Transverse colon (tissue), 4 donors: ENCODE measurements at regions not wholly inside any gene's neighbourhood (a gene's known extent, or its start where the extent isn't known, plus 50 kb on each side); places are given as distances from the start of the nearest gene placed in this dataset.

Experiments used
- DNase-seq: peaks from one replicate; pipeline ENCODE4 v3.0.0-alpha.2; 2019
- H3K27ac ChIP-seq, 4 donors: fragments of 200-600 bp; sonication (generic); 2 replicates each; pipeline ENCODE4 v1.5.1; 2016 to 2018; ENCODE audit warnings: inconsistent platforms in 4 of 4
- H3K27me3 ChIP-seq: fragments of 200-600 bp; sonication (generic); 2 replicates; pipeline ENCODE4 v1.5.1; 2017; ENCODE audit warnings: inconsistent platforms
- H3K36me3 ChIP-seq, 4 donors: fragments of 200-600 bp; sonication (generic); 2 replicates each; pipeline ENCODE4 v1.5.1; 2017 to 2019; ENCODE audit warnings: inconsistent platforms in 4 of 4
- H3K4me1 ChIP-seq, 4 donors: fragments of 200-600 bp; sonication (generic); 2 replicates each; pipeline ENCODE4 v1.5.1; 2017 to 2020; ENCODE audit warnings: inconsistent platforms in 4 of 4
- H3K4me3 ChIP-seq, 4 donors: fragments of 200-600 bp; sonication (generic); 1 replicate in 1 of 4; 2 replicates in 3 of 4; pipeline versions ENCODE4 v1.5.1 to v1.6.1; 2017 to 2019; ENCODE audit warnings: inconsistent platforms in 4 of 4
- H3K9me3 ChIP-seq, 2 donors: fragments of 200-600 bp; sonication (generic); 2 replicates each; pipeline ENCODE4 v1.5.1; 2017 to 2019; ENCODE audit warnings: inconsistent platforms in 2 of 2
- CTCF ChIP-seq, 5 experiments: fragments of 200-600 bp in 3 of 5; fragments of 450-650 bp in 2 of 5; sonication (generic) in 3 of 5; IDR thresholded peaks; 1 replicate in 2 of 5; 2 replicates in 3 of 5; pipeline ENCODE4 v1.5.1; 2016 to 2017; ENCODE audit warnings: antibody characterized with exemption in 5 of 5, inconsistent platforms in 3 of 5, mild to moderate bottlenecking in 2 of 5, moderate library complexity in 1 of 5
- EP300 ChIP-seq: sonication (generic); formaldehyde crosslinking; IDR thresholded peaks from one replicate; pipeline ENCODE4 v1.6.1; 2017; ENCODE audit warnings: antibody characterized with exemption, low read depth
- POLR2A ChIP-seq: fragments of 450-650 bp; IDR thresholded peaks from one replicate; pipeline ENCODE4 v1.6.1; 2016; ENCODE audit warnings: antibody characterized with exemption, mild to moderate bottlenecking, moderate library complexity
- POLR2AphosphoS5 ChIP-seq, 3 donors: sonication (generic); formaldehyde crosslinking; IDR thresholded peaks; one replicate each; pipeline ENCODE4 v1.6.1; 2016; ENCODE audit warnings: antibody characterized with exemption in 3 of 3
- WGBS, 2 donors: methylation state at CpG; one replicate each; pipeline ENCODE4 v1.1.5; 2018; ENCODE audit warnings: low coverage in 1 of 2; 5-methylcytosine and 5-hydroxymethylcytosine counted together
- in situ Hi-C, 4 donors: fragments of 200-750 bp; cut with MboI; loops; one replicate each; pipeline versions ENCODE4 v1.15.0 to v1.15.1; 2017; ENCODE audit warnings: low sequenced_read_pairs in 3 of 4, low pct_ligation_motif_present in 1 of 4, low pct_unique_long_range_greater_than_20kb in 1 of 4
- intact Hi-C: fragments of 100-400 bp; cut with DNase I; formaldehyde crosslinking; loops from one replicate; pipeline ENCODE4 v1.15.1; 2023; ENCODE audit warnings: low total_unique reads

GRCh38 chr14:80310938-80311750, 99.8 kb upstream of the DIO2 start:
- H3K27ac ChIP-seq = no peak overlapping the region
- H3K4me3 ChIP-seq = no peak overlapping the region
- intact Hi-C loops = no loop called here
- H3K4me1 ChIP-seq = no peaks in the 10 kb centered on the region
- H3K27me3 ChIP-seq = no peaks in the 10 kb centered on the region
- no peaks in the 10 kb centered on the region for H3K9me3 ChIP-seq
- in situ Hi-C loops = no loop called here
- no peak for DNase-seq
- 74 to 78% methylated on average over 5 of the region's 5 CpGs for WGBS, 2 donors
- H3K36me3 ChIP-seq = no peaks in the 10 kb centered on the region
- TF ChIP-seq CTCF (IDR thresholded peaks at IDR 0.05) (no peak), POLR2A (no peak), EP300 (no peak), POLR2AphosphoS5 (IDR thresholded peaks at IDR 0.05) (no peak)

DNA sequence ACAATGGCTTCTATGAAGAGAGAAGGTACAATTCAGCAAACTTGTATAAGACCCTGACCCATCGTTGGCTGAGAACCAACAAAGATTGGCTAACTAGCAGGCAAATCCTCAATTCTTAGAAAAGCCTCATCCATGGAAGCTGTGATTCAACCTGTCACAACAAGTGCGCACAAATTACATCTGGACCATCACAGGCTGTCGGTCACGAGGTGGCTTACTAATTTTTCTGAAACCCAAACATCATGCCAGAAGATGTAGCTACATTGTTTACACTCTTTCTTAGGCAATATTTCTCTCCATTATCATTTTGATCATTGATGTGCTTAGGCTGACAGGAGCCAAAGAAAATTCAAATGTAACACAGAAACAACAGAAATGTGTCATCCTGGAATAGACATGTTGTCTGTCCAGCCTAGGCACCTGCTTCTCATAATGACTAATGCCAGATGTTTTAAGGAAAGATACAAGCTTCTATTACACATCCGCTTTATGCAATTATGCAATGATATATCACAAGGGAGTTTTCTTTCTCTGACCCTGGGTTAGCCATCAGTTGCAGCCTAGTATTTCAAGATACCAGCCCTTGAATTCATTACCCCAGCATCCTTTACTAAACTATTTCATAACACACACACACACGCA, 92.9 kb upstream of the DIO2 start:
- in situ Hi-C loops = no loop called here
- no peak overlapping the region for H3K4me3 ChIP-seq
- intact Hi-C loops = no loop called here
- H3K36me3 ChIP-seq = no peaks in the 10 kb centered on the region
- H3K4me1 ChIP-seq = no peaks in the 10 kb centered on the region
- H3K9me3 ChIP-seq = no peaks in the 10 kb centered on the region
- no peak for DNase-seq
- no peaks in the 10 kb centered on the region for H3K27me3 ChIP-seq
- TF ChIP-seq POLR2A (no peak), CTCF (IDR thresholded peaks at IDR 0.05) (no peak), EP300 (no peak), POLR2AphosphoS5 (IDR thresholded peaks at IDR 0.05) (no peak)
- no peak overlapping the region for H3K27ac ChIP-seq
- WGBS, 2 donors = 63 to 79% methylated on average over 5 to 6 of the region's 6 CpGs

DNA sequence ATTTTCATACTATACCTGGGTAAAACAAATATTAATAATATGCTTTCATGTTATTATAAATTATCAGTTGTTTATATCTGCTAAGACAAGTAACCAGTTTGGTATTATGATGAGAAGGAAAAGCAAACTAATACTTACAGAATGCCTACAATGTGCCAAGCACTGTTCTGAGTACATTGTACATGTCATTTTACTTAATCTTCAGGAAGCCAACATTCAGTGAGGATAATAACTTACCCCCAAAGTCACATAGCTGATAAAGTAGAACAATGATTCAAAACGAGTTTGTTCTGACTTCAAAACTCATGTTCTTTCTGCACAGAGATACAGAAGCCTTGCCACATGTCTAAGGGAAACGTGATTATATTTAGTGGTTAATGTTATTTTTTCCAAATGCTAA, 89.0 kb upstream of the DIO2 start:
- intact Hi-C loops (no loop called here), in situ Hi-C loops (no loop called here)
- TF ChIP-seq POLR2A = no peak
- no peak for TF ChIP-seq CTCF (IDR thresholded peaks at IDR 0.05)
- TF ChIP-seq EP300 = no peak
- TF ChIP-seq POLR2AphosphoS5 (IDR thresholded peaks at IDR 0.05) = no peak
- no peak overlapping the region for H3K4me3 ChIP-seq
- H3K9me3 ChIP-seq = no peaks in the 10 kb centered on the region
- no peak for DNase-seq
- H3K4me1 ChIP-seq = no peaks in the 10 kb centered on the region
- 44 to 60% methylated on average over 2 of the region's 2 CpGs for WGBS, 2 donors
- no peaks in the 10 kb centered on the region for H3K27me3 ChIP-seq
- no peaks in the 10 kb centered on the region for H3K36me3 ChIP-seq
- H3K27ac ChIP-seq = no peak overlapping the region

- H3K27ac ChIP-seq = no peak overlapping the region
- in situ Hi-C loops (no loop called here), intact Hi-C loops (no loop called here)
- 80 to 85% methylated on average over 6 to 8 of the region's 8 CpGs for WGBS, 2 donors
- no peaks in the 10 kb centered on the region for H3K27me3 ChIP-seq
- TF ChIP-seq POLR2A (no peak), CTCF (IDR thresholded peaks at IDR 0.05) (no peak), POLR2AphosphoS5 (IDR thresholded peaks at IDR 0.05) (no peak), EP300 (no peak)
- DNase-seq = no peak
- no peaks in the 10 kb centered on the region for H3K36me3 ChIP-seq
- H3K4me1 ChIP-seq = no peaks in the 10 kb centered on the region
- H3K9me3 ChIP-seq = no peaks in the 10 kb centered on the region
- H3K4me3 ChIP-seq = no peak overlapping the region
Measured at GRCh38 chr14:80298491-80299017, 87.2 kb upstream of the DIO2 start.
